OCI-LY1 (cell line): ENCODE measurements at regions not wholly inside any gene's neighbourhood (a gene's known extent, or its start where the extent isn't known, plus 50 kb on each side); places are given as distances from the start of the nearest gene placed in this dataset.

ENCODE experiments used
- EZH2 ChIP-seq: fragments of 200-600 bp; sonication (generic), shearing (Covaris generic); IDR thresholded peaks from 2 replicates; pipeline ENCODE4 v1.8.0; 2017; ENCODE audit warnings: borderline replicate concordance, mixed run types, mild to moderate bottlenecking, antibody characterized with exemption, low read length, moderate library complexity, mixed read lengths
- TF ChIP-seq, protein P1 (sequence below): fragments of 200-600 bp; sonication (generic), shearing (Covaris generic); IDR thresholded peaks from 2 replicates; pipeline ENCODE4 v1.5.1; 2017; ENCODE audit warnings: mild to moderate bottlenecking, antibody characterized with exemption, low read length, moderate library complexity, mixed read lengths

GRCh38 chr9:92190536-92190790 is 75.2 kb upstream of the SPTLC1 start:
- TF ChIP-seq, protein P1, sequence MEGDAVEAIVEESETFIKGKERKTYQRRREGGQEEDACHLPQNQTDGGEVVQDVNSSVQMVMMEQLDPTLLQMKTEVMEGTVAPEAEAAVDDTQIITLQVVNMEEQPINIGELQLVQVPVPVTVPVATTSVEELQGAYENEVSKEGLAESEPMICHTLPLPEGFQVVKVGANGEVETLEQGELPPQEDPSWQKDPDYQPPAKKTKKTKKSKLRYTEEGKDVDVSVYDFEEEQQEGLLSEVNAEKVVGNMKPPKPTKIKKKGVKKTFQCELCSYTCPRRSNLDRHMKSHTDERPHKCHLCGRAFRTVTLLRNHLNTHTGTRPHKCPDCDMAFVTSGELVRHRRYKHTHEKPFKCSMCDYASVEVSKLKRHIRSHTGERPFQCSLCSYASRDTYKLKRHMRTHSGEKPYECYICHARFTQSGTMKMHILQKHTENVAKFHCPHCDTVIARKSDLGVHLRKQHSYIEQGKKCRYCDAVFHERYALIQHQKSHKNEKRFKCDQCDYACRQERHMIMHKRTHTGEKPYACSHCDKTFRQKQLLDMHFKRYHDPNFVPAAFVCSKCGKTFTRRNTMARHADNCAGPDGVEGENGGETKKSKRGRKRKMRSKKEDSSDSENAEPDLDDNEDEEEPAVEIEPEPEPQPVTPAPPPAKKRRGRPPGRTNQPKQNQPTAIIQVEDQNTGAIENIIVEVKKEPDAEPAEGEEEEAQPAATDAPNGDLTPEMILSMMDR, result no peak
- TF ChIP-seq EZH2, result no peak
